A673 (cell line): ENCODE measurements at regions not wholly inside any gene's neighbourhood (a gene's known extent, or its start where the extent isn't known, plus 50 kb on each side); places are given as distances from the start of the nearest gene placed in this dataset.

ENCODE experiments used
- EZH2 ChIP-seq: fragments of 200-600 bp; sonication (generic); IDR thresholded peaks from 2 replicates; pipeline ENCODE4 v1.6.1; 2017; ENCODE audit warnings: borderline replicate concordance, low read depth, mild to moderate bottlenecking, mixed read lengths, antibody characterized with exemption, low read length; ENCODE audit not compliant: poor library complexity, severe bottlenecking
- TF ChIP-seq, protein P1 (sequence below): fragments of 300-800, 200-600 bp; sonication (generic); conservative IDR thresholded peaks from 2 replicates; pipeline ENCODE4 v1.5.1; 2017; ENCODE audit warnings: low read depth, mild to moderate bottlenecking, antibody characterized with exemption, low read length, moderate library complexity, mixed read lengths

DNA sequence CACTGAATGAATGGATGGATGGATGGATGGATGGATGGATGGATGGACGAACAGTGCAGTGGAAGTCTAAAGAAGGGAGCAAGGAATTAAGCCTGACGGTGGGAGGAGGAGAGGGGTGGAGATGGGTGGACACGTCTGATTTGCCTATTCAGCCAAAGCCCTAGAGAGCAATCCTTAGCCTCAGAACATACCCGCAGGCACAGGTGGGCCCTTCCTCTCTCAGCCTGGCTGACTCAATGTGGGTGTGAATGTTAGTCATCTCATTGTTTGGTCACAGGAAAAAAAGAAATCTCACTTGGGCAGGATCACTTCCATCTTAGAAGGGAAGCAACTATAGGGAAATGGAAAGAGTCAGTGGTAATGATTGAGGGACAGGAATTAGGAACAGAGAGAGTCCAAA, 165.9 kb downstream of the PJA1 start:
- TF ChIP-seq EZH2, result no peak
- TF ChIP-seq, protein P1, sequence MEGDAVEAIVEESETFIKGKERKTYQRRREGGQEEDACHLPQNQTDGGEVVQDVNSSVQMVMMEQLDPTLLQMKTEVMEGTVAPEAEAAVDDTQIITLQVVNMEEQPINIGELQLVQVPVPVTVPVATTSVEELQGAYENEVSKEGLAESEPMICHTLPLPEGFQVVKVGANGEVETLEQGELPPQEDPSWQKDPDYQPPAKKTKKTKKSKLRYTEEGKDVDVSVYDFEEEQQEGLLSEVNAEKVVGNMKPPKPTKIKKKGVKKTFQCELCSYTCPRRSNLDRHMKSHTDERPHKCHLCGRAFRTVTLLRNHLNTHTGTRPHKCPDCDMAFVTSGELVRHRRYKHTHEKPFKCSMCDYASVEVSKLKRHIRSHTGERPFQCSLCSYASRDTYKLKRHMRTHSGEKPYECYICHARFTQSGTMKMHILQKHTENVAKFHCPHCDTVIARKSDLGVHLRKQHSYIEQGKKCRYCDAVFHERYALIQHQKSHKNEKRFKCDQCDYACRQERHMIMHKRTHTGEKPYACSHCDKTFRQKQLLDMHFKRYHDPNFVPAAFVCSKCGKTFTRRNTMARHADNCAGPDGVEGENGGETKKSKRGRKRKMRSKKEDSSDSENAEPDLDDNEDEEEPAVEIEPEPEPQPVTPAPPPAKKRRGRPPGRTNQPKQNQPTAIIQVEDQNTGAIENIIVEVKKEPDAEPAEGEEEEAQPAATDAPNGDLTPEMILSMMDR, result no peak
